Loucy (cell line): ENCODE measurements at regions not wholly inside any gene's neighbourhood (a gene's known extent, or its start where the extent isn't known, plus 50 kb on each side); places are given as distances from the start of the nearest gene placed in this dataset.

ENCODE experiments used
- CTCF ChIP-seq: fragments of 200-600 bp; sonication (generic); conservative IDR thresholded peaks from 2 replicates; pipeline ENCODE4 v1.5.1; 2014; ENCODE audit warnings: mild to moderate bottlenecking, antibody characterized with exemption, low read length
- EZH2phosphoT487 ChIP-seq: fragments of 200-600 bp; IDR thresholded peaks from 2 replicates; pipeline ENCODE4 v1.6.1; 2018; ENCODE audit warnings: antibody characterized with exemption, mild to moderate bottlenecking, moderate library complexity, borderline replicate concordance

DNA sequence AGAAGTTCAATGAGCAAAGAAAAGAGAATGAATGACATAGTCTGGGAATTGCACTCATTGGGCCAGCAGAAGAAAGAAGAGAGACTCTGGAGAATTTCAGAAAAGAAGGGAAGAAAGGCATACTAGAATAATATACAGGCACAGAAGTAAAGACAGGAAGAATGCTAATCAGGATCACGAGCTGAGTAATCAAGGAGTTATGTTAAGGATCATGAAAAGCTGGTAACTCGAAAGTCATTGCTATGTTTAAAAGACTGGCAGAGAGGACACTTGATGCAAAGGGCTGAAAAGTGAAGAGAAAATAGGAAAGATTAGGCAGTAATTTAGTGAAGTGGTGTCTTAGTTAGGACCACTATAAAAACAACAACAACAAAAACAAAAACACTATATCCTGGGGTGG lies 284.1 kb downstream of the ZBBX start:
- TF ChIP-seq CTCF (no peak), EZH2phosphoT487 (no peak)
